D341Med (cell line): ENCODE measurements at regions not wholly inside any gene's neighbourhood (a gene's known extent, or its start where the extent isn't known, plus 50 kb on each side); places are given as distances from the start of the nearest gene placed in this dataset.

Source experiments
- DNase-seq: peaks from one replicate; pipeline ENCODE4 v3.0.0; 2012; ENCODE audit warnings: low spot score

- no peak for DNase-seq
These were observed 112.6 kb downstream of the CDC5L start for GRCh38 chr6:44500074-44500473.

DNA sequence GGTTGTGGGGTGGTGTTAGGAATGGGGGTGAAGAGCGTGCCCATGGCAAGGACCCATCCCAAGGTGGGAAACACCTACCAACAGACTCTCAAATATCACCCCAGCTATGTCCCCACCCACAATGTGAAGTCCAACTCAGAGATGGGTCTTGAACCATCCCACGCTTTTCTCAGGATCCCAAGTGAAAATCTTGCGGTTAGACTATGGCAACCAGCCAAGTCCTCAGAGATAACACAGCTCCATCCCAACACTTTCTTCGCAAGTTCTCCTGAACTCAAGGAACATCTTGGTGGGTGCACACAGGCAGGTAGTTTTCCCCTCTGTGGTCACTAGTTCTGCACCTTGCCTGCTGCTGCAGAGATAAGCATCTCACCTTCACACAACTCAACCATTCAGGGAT lies 116.0 kb downstream of the CDC5L start:
- DNase-seq: no peak

GRCh38 chr6:44504301-44504791 lies 116.8 kb downstream of the CDC5L start:
- no peak for DNase-seq

DNA sequence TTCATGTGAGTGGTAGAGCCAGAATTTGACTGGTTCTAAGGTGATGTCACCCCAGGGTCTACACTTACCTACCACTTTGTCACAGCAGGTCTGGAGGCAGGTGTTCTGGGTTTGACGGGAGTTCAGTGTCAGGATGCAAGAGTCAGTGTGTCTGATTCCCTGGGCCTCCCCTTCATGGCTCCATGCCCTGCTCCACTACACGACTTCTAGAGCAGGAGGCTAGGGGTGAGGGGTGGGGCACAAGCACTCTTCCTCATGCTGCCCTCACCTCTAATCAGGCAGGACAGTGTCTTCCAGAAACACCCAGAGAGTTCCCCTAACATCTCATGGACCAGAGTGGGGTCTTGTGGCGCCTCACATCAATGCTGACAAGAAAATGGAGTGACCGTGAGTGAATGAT lies 118.2 kb downstream of the CDC5L start:
- no peak for DNase-seq

DNA sequence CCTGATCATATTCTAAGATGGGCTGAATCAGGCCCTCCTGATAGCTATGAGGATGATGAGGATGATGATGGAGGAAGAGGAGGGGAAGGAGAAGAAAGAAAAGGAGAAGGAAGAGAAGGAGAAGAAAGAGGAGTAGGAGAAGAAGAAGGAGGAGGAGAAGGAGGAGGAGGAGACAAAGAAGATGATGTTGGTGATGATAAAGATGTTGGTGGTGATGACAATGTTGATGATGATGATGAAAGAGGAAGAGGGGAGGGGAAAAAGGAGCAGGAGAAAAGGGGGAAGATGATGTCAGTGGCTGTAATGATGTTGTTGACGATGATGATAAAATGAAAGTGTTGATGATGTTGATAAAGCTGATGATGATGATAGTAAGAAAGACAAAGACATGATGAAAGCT lies 119.5 kb downstream of the CDC5L start:
- no peak for DNase-seq

GRCh38 chr6:44508646-44509045 lies 121.1 kb downstream of the CDC5L start:
- DNase-seq: no peak

DNA sequence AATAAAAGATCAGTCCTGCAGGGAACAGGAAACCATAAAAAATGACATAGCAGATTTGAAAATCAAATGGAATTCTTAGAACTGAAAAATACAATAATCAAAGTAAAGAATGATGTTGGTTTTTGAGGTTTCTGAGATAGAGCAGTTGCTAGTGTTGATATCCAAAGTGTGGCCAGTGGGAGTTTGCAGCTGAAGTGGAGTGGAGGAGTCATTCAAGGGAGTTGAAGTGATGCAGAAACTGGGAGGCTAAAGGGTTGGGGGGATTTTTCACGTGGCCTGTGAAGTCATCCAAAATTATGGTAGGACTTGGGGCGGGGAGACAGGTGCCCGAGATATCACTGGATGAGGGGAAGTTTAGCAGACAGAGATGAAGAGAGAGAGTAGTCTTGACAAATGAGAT lies 123.6 kb downstream of the CDC5L start:
- no peak for DNase-seq

DNA sequence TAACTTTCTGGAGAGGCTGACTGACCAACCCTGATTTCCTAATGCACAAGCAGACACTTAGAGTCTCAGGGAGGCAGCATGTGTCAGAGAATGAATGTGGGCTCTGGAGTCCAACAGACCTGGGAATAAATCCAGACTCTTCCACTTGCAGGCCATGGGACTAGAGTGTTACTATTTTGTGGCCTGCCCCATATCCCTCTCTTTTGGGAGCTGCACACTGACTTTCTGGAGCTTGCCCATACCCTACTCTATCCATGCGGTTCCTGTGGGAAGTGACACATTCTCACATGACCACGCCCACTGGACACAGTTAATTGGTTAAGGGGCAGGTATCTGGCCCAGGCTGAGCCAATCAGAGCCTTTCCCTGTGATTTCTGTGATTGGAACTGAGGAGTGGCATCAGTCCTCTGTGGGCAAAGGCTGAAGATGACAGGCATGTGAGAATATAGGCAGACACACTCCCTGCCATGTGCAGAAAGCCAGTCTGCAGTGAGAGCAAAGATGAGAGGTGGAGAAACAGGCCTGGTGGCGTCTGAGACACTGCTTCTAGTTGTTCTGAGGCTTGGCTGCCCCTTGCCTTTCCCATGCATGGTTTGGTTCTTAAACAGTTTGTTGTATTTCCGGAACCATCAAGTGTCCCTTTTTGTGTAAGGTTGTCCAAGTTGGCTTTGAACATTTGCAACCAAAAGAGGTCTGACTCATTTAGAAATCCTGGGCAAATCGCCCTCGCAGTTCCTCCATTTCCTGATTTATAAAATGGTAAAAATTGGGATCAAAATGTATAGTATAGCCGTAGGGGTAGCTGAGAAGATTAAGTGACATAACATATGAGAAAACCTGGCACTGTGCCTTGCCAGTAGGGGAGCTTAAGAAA lies 125.6 kb downstream of the CDC5L start:
- no peak for DNase-seq

DNA sequence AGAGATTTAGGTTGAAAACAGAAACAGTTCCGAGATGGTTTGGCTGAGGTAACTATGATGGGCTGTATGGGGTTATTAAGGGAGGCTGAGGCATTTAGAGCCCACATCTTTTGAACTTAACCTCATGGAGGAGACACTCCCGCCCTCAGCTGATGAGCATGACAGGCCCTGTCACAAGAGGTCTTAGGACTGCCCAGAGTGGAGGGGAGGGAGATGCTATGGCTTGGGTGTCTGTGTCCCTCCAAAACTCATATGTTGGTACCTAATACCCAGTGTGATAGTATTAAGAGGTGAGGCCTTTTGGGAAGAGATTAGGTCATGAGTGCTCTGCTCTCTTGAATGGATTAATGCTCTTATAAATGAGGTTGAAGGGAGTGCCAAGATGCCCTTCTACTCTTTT lies 126.6 kb downstream of the CDC5L start:
- DNase-seq: no peak

- DNase-seq: no peak
These were observed 127.2 kb downstream of the CDC5L start for GRCh38 chr6:44514576-44515193.

GRCh38 chr6:44522871-44523270 lies 135.4 kb downstream of the CDC5L start:
- no peak for DNase-seq

GRCh38 chr6:44524476-44525227 lies 137.1 kb downstream of the CDC5L start:
- DNase-seq: no peak

- DNase-seq: no peak
These were observed 138.3 kb downstream of the CDC5L start for GRCh38 chr6:44525761-44526351.

- no peak for DNase-seq
These were observed 139.7 kb downstream of the CDC5L start for GRCh38 chr6:44527181-44527580.

DNA sequence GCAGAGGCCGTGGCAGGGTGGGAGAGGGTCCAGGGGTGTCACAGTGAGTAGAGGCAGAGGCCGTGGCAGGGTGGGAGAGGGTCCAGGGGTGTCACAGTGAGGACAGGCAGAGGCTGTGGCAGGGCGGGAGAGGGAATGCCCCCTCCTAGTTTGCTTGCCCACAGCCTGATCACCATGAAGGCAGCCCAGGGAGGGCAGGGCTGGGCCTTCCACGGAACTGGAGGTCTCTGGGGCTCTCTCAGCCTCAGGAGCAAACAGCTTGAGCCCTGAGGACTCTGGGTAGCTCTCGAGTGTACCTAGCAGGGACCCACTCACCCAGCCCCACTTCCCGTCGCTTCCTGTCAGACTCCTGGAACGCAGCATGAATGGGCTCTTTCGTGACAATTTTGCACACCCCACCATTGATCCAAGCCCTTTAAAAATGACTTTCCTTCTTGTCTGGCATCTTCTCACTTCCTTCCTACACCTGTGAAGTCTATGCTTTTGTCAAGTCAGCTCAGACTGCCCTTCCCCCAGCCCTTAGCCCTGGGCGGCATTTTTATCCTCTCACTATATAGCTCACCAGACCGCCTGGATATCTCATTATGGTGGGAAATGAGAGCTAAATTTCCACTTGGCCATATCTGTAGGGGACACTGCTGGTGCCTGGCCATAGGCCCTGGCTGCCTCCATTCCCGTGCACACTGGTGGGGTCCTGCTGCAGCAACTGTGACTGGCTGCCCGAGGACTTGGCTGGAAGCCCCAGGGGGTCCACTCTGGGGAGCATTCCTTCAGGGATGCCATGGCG lies 140.3 kb downstream of the CDC5L start:
- no peak for DNase-seq

DNA sequence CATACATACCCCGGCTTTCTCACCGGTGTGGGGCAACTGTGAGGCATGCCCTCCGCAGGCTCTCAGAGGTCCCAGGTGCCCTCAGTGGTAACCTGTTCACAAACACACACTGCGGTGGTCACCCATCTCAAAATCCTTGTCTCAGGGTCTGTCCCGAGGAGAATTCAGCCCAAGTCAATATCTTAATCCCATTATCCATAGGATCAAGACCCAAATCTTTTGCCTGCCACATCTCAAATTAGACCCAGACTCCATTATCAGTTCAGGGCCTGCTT lies 140.8 kb downstream of the CDC5L start:
- no peak for DNase-seq

GRCh38 chr6:44528716-44529115 lies 141.2 kb downstream of the CDC5L start:
- no peak for DNase-seq

- DNase-seq: no peak
These were observed 141.8 kb downstream of the CDC5L start for GRCh38 chr6:44529146-44529905.

DNA sequence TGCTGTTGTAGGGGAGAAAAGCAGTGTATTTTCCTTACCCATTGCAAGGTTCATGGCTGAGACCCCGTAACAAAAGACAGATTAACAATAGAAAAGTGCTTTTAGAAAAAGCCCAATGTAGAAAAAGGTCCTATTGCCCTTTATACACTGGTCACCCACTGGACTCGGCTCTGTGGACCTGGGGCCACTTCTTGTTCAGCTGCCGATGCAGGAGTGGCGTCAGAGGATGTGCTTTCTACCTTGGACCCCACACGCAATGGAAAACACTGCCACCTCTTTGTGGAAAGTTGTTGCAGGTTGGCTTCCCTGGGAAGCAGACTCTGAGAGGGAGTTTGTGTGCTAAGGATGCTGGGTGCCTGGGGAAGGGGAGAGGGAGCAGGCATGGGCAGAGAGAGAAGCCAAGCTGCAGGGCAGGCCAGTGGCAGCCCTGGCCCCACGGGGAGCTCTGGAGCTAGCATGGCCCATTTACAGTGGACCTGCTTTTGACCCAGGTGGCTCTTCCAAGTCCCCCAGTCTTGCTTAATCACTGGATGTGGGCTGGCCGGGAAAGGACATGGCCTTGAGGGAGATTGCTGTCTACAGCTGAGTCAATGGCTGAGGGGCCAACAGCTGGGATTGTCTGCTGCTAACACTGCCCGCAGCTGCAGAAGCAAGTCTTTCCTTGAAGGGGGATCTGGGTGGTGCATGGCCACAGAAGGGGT lies 142.9 kb downstream of the CDC5L start:
- no peak for DNase-seq

- DNase-seq: no peak
These were observed 143.4 kb downstream of the CDC5L start for GRCh38 chr6:44530910-44531234.
